ENCODE measurements at regions not wholly inside any gene's neighbourhood (a gene's known extent, or its start where the extent isn't known, plus 50 kb on each side); places are given as distances from the start of the nearest gene placed in this dataset.

- no peaks in the 10 kb centered on the region for H3K27me3 ChIP-seq (replicated peaks in 1 of 2; ENCODE audit: control insufficient read depth in 2 of 2, insufficient read depth in 2 of 2, low read length in 1 of 2)
- CTCF ChIA-PET = no interaction called here
- POLR2A ChIA-PET = no interaction called here
- no peak overlapping the region for H3K4me3 ChIP-seq
- H3K79me2 ChIP-seq (ENCODE audit: control insufficient read depth, insufficient read depth, low read length) = no peaks in the 10 kb centered on the region
- FAIRE-seq = no peak
- no peak for TF ChIP-seq CHD4 (IDR thresholded peaks at IDR 0.05)
- no peak for TF ChIP-seq LARP7 (IDR thresholded peaks at IDR 0.05)
- TF ChIP-seq MXI1 (IDR thresholded peaks at IDR 0.05; ENCODE audit: low read depth, low read length) = no peak
- TF ChIP-seq YBX1 (IDR thresholded peaks at IDR 0.05) = no peak
- TF ChIP-seq STAT1 (conservative IDR thresholded peaks at IDR 0.05) = no peak
- no peak for TF ChIP-seq ATF2 (IDR thresholded peaks at IDR 0.05; ENCODE audit: low read length)
- H2AFZ ChIP-seq (ENCODE audit: control insufficient read depth, low read depth, low read length) = no peak overlapping the region
- no peaks in the 10 kb centered on the region for H3K4me1 ChIP-seq (ENCODE audit: control insufficient read depth, insufficient read depth, low read length)
- no peaks in the 10 kb centered on the region for H4K20me1 ChIP-seq (ENCODE audit: control insufficient read depth, insufficient read depth)
- in situ Hi-C loops (cut with MboI) = no loop called here
- H3K9me3 ChIP-seq (replicated peaks; ENCODE audit: control insufficient read depth, insufficient read depth, low read length) = no peaks in the 10 kb centered on the region
- DNase-seq (ENCODE audit: low read depth, low spot score) = no peak
- no TSS peak for BruUV-seq (replicated peaks)
- intact Hi-C loops (cut with micrococcal nuclease; ENCODE audit: unreplicated experiment) = no loop called here
- ATAC-seq = no peak
- no peak overlapping the region for H3K27ac ChIP-seq (ENCODE audit: control insufficient read depth, insufficient read depth)
- H3K9ac ChIP-seq (ENCODE audit: control insufficient read depth, insufficient read depth, low read length) = no peak overlapping the region
- RAD21 ChIA-PET (ENCODE audit: unreplicated experiment) = no interaction called here
- SMC1A ChIA-PET (ENCODE audit: uncharacterized antibody, unreplicated experiment) = no interaction called here
- H3K36me3 ChIP-seq (ENCODE audit: control insufficient read depth in 2 of 2, insufficient read depth in 2 of 2, low read length in 1 of 2) = no peaks in the 10 kb centered on the region
- no peak overlapping the region for H3K4me2 ChIP-seq (ENCODE audit: control insufficient read depth, insufficient read depth)
These were observed 103.3 kb upstream of the EDIL3 start for GRCh38 chr5:84487963-84488362.

- H3K27ac ChIP-seq (ENCODE audit: control insufficient read depth, insufficient read depth) = no peak overlapping the region
- in situ Hi-C loops (cut with MboI) (no loop called here), intact Hi-C loops (cut with micrococcal nuclease; ENCODE audit: unreplicated experiment) (no loop called here)
- H3K4me1 ChIP-seq (ENCODE audit: control insufficient read depth, insufficient read depth, low read length) = no peaks in the 10 kb centered on the region
- BruUV-seq (replicated peaks) = no TSS peak
- no peaks in the 10 kb centered on the region for H3K36me3 ChIP-seq (ENCODE audit: control insufficient read depth in 2 of 2, insufficient read depth in 2 of 2, low read length in 1 of 2)
- no peak overlapping the region for H3K4me3 ChIP-seq
- no peak overlapping the region for H3K9ac ChIP-seq (ENCODE audit: control insufficient read depth, insufficient read depth, low read length)
- H3K4me2 ChIP-seq (ENCODE audit: control insufficient read depth, insufficient read depth) = no peak overlapping the region
- DNase-seq (ENCODE audit: low read depth, low spot score) = no peak
- POLR2A ChIA-PET = no interaction called here
- H3K79me2 ChIP-seq (ENCODE audit: control insufficient read depth, insufficient read depth, low read length) = no peaks in the 10 kb centered on the region
- no peaks in the 10 kb centered on the region for H3K27me3 ChIP-seq (replicated peaks in 1 of 2; ENCODE audit: control insufficient read depth in 2 of 2, insufficient read depth in 2 of 2, low read length in 1 of 2)
- WGBS (ENCODE audit: insufficient coverage, insufficient replicate concordance, low lambda C conversion rate, missing lambda C conversion rate) = 34% methylated on average over 5 of the region's 5 CpGs
- no peak overlapping the region for H2AFZ ChIP-seq (ENCODE audit: control insufficient read depth, low read depth, low read length)
- CTCF ChIA-PET = no interaction called here
- no peaks in the 10 kb centered on the region for H4K20me1 ChIP-seq (ENCODE audit: control insufficient read depth, insufficient read depth)
- RAD21 ChIA-PET (ENCODE audit: unreplicated experiment) = no interaction called here
- FAIRE-seq = no peak
- SMC1A ChIA-PET (ENCODE audit: uncharacterized antibody, unreplicated experiment) = no interaction called here
- no peak for ATAC-seq
- H3K9me3 ChIP-seq (replicated peaks; ENCODE audit: control insufficient read depth, insufficient read depth, low read length) = no peaks in the 10 kb centered on the region
- TF ChIP-seq PBX3 (IDR thresholded peaks at IDR 0.05; ENCODE audit: insufficient replicate concordance, low read depth, low read length) = no peak
- no peak for TF ChIP-seq ZBTB40 (IDR thresholded peaks at IDR 0.05; ENCODE audit: borderline replicate concordance)
- no peak for TF ChIP-seq FOXK2 (IDR thresholded peaks at IDR 0.05)
- TF ChIP-seq RB1 (IDR thresholded peaks at IDR 0.05; ENCODE audit: borderline replicate concordance) = no peak
- no peak for TF ChIP-seq CEBPB (IDR thresholded peaks at IDR 0.05; ENCODE audit: borderline replicate concordance in 1 of 2, low read depth in 2 of 2, low read length in 2 of 2)
These were observed 96.4 kb upstream of the EDIL3 start for GRCh38 chr5:84480873-84481637.
